Urinary bladder (tissue), 3 donors: ENCODE measurements at regions not wholly inside any gene's neighbourhood (a gene's known extent, or its start where the extent isn't known, plus 50 kb on each side); places are given as distances from the start of the nearest gene placed in this dataset.

Experiments
- DNase-seq: peaks from one replicate; pipeline ENCODE4 v3.0.0-alpha.2; 2015; ENCODE audit errors: extremely low spot score
- H3K27ac ChIP-seq: one replicate; pipeline ENCODE4 v1.5.1; 2013; ENCODE audit warnings: low read depth, mild to moderate bottlenecking, moderate library complexity
- H3K36me3 ChIP-seq: one replicate; pipeline ENCODE4 v1.6.1; 2013; ENCODE audit warnings: mild to moderate bottlenecking, moderate library complexity; ENCODE audit not compliant: insufficient read depth
- H3K4me1 ChIP-seq: one replicate; pipeline ENCODE4 v1.6.1; 2013; ENCODE audit warnings: mild to moderate bottlenecking, moderate library complexity; ENCODE audit not compliant: insufficient read depth
- H3K4me3 ChIP-seq: one replicate; pipeline ENCODE4 v1.5.1; 2013; ENCODE audit warnings: low read depth, low read length
- WGBS: extraction: QIAGEN DNeasy Blood & Tissue Kit; methylation state at CpG from one replicate; pipeline ENCODE4 v1.1.7; 2013; 5-methylcytosine and 5-hydroxymethylcytosine counted together
- donor health status: healthy with polysubstance abuse.
- donor health status: healthy.

DNA sequence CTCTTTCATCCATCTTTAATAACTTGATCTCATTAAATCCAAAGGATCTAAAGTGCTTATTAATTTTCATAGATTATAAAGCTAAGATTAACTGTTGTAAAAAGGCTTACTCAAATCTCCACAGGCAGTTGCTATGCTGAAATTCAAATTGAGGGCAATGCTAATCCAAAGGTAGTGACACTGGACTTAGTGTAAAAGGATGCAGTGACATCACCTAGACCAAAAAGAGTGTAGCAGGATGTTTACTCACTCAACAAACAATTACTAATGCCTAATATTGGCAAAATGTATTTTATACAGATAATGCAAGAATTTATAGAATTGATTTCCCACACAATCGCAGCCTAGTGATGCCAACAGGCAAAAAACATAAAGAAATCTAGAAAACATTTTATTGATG, 756.2 kb downstream of the CDH9 start:
- Histone ChIP-seq H3K36me3 (no peaks in the 10 kb centered on the region), H3K4me1 (no peaks in the 10 kb centered on the region), H3K27ac (no peak overlapping the region), H3K4me3 (no peak overlapping the region)
- DNase-seq = no peak
- WGBS = 88% methylated on average over 1 of the region's 1 CpG

- no peak for DNase-seq
- Histone ChIP-seq H3K4me1 (no peaks in the 10 kb centered on the region), H3K4me3 (no peak overlapping the region), H3K36me3 (no peaks in the 10 kb centered on the region), H3K27ac (no peak overlapping the region)
- WGBS = 53% methylated on average over 2 of the region's 2 CpGs
These were observed 760.3 kb downstream of the CDH9 start for GRCh38 chr5:26278078-26278477.

- WGBS = 39% methylated on average over 1 of the region's 1 CpG
- no peaks in the 10 kb centered on the region for H3K4me1 ChIP-seq
- no peak for DNase-seq
- H3K27ac ChIP-seq = no peak overlapping the region
- no peaks in the 10 kb centered on the region for H3K36me3 ChIP-seq
- H3K4me3 ChIP-seq = no peak overlapping the region
These were observed 779.3 kb downstream of the CDH9 start for GRCh38 chr5:26259081-26259480.

- 50% methylated on average over 5 of the region's 5 CpGs for WGBS
- no peak overlapping the region for H3K4me3 ChIP-seq
- H3K4me1 ChIP-seq = no peaks in the 10 kb centered on the region
- no peaks in the 10 kb centered on the region for H3K36me3 ChIP-seq
- no peak overlapping the region for H3K27ac ChIP-seq
- DNase-seq = no peak
These were observed 793.1 kb downstream of the CDH9 start for GRCh38 chr5:26245321-26245720.

DNA sequence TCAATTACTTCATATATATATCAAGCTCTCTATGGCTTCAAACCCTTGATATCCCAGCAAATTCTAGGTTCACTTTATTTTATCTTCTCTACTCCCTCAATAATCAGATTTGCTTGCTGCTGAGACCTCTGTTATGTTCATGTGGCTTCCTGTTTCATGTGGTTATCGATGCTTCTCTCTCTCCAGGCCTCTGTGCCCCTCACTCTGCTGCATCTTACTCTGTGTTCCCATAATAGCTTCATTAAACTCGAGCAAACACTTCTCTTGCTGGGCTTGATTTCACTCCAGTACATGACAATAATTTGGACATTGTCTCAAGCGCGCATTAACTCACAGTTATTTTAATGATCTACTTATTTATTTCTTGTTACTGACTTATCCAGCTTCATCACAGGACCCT, 798.8 kb downstream of the CDH9 start:
- Histone ChIP-seq H3K27ac (no peak overlapping the region), H3K4me3 (no peak overlapping the region), H3K36me3 (no peaks in the 10 kb centered on the region), H3K4me1 (no peaks in the 10 kb centered on the region)
- DNase-seq = no peak
- 73% methylated on average over 4 of the region's 4 CpGs for WGBS

DNA sequence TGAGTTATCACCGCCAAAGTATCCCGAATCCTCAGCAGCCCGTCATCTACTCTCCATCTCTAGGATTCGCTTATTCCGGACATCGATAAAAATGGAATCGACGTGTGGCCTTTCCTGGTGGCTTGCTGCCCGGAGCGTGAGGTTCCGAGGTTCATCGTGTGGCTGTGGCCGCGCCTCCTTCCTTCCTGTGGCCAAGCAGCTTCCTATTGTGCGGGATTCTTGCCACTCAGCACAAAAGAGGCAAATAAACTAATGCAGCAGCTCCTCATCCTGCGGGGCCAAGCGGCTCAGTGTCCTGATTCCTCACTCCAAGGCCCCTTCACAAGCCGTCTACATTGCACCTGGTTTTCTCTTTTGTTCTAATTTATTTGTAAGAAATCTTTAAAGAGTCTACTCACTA, 800.9 kb downstream of the CDH9 start:
- WGBS = 93% methylated on average over 18 of the region's 18 CpGs
- DNase-seq = no peak
- Histone ChIP-seq H3K36me3 (no peaks in the 10 kb centered on the region), H3K4me1 (no peaks in the 10 kb centered on the region), H3K4me3 (no peak overlapping the region), H3K27ac (no peak overlapping the region)

DNA sequence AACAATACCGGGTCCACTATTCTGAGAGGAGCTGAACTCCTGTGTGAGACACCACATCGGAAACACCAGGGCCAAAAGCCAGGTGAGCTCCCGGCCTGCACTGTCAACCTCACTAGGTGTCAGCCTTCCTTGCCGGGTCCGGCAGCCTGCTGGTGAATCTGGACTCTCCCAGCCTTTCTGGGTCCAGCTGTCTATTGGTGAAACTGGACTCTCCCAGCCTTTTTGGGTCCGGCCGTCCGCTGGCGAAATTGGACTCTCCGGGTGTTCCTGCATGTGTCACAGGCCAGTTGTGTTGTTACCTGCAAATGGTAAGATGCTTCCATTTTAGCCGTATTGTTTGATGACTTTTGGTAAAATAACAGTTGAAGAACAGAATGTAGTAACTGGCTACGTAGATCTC, 801.5 kb downstream of the CDH9 start:
- H3K36me3 ChIP-seq = no peaks in the 10 kb centered on the region
- no peaks in the 10 kb centered on the region for H3K4me1 ChIP-seq
- H3K4me3 ChIP-seq = no peak overlapping the region
- 93% methylated on average over 12 of the region's 12 CpGs for WGBS
- no peak overlapping the region for H3K27ac ChIP-seq
- no peak for DNase-seq

GRCh38 chr5:26232706-26233105, 805.7 kb downstream of the CDH9 start:
- Histone ChIP-seq H3K36me3 (no peaks in the 10 kb centered on the region), H3K4me3 (no peak overlapping the region), H3K4me1 (no peaks in the 10 kb centered on the region), H3K27ac (no peak overlapping the region)
- no peak for DNase-seq
- 78% methylated on average over 8 of the region's 8 CpGs for WGBS

DNA sequence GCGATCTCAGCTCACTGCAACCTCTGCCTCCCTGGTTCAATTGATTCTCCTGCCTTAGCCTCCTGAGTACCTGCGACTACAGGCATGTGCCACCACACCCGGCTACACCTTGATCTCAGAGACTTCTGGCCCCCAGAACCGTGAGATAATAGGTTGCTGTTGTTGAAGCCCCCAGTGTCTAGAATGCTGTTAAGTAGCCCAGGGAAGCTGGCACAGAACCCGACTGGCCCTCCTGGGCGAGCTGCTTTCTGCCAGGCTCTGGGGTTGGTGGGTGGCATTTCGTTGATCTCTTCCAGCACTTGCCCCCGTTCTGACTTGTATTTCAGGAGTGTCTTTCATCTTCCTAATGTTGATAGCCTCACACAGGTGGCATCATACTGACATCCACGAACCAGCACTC, 807.1 kb downstream of the CDH9 start:
- H3K36me3 ChIP-seq = no peaks in the 10 kb centered on the region

DNA sequence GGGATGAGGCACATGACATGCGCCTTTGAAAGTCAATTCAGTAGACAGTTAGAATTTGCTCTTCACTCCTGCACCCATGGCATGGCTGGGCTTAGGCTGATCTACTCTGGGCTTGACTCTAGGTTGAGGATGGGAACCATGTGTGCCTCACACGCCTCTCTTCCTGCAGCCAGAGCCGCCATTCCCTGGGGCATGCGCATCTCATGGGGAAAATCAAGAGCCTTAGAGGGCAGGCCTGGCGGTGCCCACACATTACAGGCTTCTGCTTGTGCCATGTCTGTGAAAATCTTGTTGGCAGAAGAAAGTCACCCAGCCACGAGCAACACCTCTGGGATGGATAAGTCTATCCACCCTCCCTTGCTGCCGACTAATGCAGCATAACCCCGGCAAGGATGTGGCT, 808.5 kb downstream of the CDH9 start:
- no peak overlapping the region for H3K27ac ChIP-seq
- H3K36me3 ChIP-seq = no peaks in the 10 kb centered on the region
- DNase-seq = no peak
- 88% methylated on average over 8 of the region's 8 CpGs for WGBS
- no peak overlapping the region for H3K4me3 ChIP-seq
- H3K4me1 ChIP-seq = no peaks in the 10 kb centered on the region

More for the DNA sequence above, 807.1 kb downstream of the CDH9 start:
- Histone ChIP-seq H3K27ac (no peak overlapping the region), H3K4me3 (no peak overlapping the region), H3K4me1 (no peaks in the 10 kb centered on the region)
- WGBS = 84% methylated on average over 9 of the region's 9 CpGs
- DNase-seq = no peak

DNA sequence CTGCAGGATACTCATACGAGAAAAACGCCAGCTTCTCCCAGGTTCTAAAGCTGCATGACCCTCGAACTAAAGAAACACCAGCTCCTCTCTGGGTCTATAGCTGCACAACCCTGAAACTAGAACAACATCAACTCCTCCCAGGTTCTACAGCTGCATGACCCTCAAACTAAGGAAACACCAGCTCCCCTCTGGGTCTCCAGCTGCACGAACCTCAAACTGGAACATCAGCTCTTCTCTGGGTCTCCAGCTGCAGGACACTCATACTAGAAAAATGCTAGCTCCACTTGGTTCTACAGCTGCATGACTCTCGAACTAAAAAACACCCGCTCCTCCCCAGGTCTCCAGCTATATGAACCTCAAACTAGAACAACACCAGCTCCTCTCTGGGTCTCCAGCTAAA, 811.1 kb downstream of the CDH9 start:
- DNase-seq = no peak
- no peaks in the 10 kb centered on the region for H3K4me1 ChIP-seq
- 83% methylated on average over 6 of the region's 6 CpGs for WGBS
- H3K4me3 ChIP-seq = no peak overlapping the region
- H3K36me3 ChIP-seq = no peaks in the 10 kb centered on the region
- no peak overlapping the region for H3K27ac ChIP-seq

- no peak for DNase-seq
- Histone ChIP-seq H3K27ac (no peak overlapping the region), H3K4me1 (no peaks in the 10 kb centered on the region), H3K4me3 (no peak overlapping the region), H3K36me3 (no peaks in the 10 kb centered on the region)
- 90% methylated on average over 2 of the region's 2 CpGs for WGBS
These were observed 833.3 kb downstream of the CDH9 start for GRCh38 chr5:26205121-26205520.

DNA sequence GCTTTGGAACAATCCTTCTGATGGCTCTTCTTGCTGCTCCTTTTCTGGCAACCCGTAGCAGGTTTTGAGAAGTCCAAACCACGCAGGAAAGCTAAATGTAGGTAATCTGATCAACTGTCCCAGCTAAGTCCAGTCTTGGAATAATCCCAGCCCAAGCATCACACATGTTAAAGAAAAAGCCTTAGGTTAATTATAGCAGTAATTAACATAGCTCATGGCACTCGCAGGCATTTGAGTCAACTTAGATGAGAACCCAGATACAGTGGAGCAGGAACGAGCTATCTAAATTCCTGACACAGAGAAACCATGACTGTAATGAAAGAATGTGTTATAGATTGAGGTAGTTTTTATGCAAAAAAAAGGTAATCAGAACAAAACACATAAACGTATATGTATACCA, 844.8 kb downstream of the CDH9 start:
- Histone ChIP-seq H3K36me3 (no peaks in the 10 kb centered on the region), H3K27ac (no peak overlapping the region), H3K4me3 (no peak overlapping the region), H3K4me1 (no peaks in the 10 kb centered on the region)
- no peak for DNase-seq
- 64% methylated on average over 5 of the region's 5 CpGs for WGBS

- Histone ChIP-seq H3K27ac (no peak overlapping the region), H3K4me1 (no peaks in the 10 kb centered on the region), H3K36me3 (no peaks in the 10 kb centered on the region), H3K4me3 (no peak overlapping the region)
- no peak for DNase-seq
These were observed 845.9 kb downstream of the CDH9 start for GRCh38 chr5:26192486-26192885.

GRCh38 chr5:26181582-26181981, 856.8 kb downstream of the CDH9 start:
- Histone ChIP-seq H3K4me3 (no peak overlapping the region), H3K4me1 (no peaks in the 10 kb centered on the region), H3K36me3 (no peaks in the 10 kb centered on the region), H3K27ac (no peak overlapping the region)
- 95% methylated on average over 1 of the region's 1 CpG for WGBS
- DNase-seq = no peak
